IPS DF 4.7 (cell line): ENCODE measurements at regions not wholly inside any gene's neighbourhood (a gene's known extent, or its start where the extent isn't known, plus 50 kb on each side); places are given as distances from the start of the nearest gene placed in this dataset.
"Not testable (repeated sequence)": the region's sequence is repeated elsewhere in the genome, so short reads cannot be mapped to it uniquely, and the experiment has no call there.

Source experiments
- DNase-seq: peaks from one replicate; pipeline ENCODE4 v3.0.0-alpha.2; 2013; ENCODE audit warnings: low spot score; ENCODE audit errors: extremely low read depth

DNA sequence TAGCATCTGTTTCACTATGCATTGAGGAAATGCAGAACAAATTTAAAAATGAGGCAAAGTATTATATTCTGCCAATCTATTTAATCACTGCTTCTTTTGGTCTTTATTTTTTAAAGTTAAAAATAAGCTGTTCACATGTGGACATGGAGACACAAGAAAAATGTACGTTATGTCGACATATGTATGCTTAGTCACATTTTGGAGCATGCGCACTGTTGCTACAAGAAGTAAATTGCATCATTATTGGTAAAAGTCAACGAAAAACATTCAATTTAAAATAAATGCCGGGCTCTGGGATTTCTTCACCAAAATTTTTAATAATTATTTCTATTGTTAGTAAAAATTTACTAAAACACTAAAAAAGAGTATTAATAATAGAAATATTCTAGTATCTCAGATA lies 876.3 kb upstream of the CTNND2 start:
- no peak for DNase-seq

DNA sequence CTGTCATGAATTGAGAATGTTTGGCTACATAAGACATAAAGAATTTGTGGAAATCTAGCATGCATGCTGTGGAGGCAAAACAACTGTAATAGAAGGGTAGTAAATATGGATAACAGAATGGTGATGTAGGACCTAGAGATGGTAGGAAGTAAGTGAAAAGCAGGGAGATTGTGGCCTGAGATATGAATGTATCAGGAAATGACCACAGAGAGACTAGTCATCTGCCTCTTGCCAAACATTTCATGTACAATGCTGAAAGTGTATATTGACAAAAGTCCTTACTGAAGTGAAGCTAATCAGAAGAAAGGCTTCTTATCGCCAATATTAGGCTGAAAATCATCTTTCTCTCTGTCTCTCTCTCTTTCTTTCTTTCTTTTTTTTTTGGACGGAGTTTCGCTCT lies 873.1 kb upstream of the CTNND2 start:
- DNase-seq = no peak

DNA sequence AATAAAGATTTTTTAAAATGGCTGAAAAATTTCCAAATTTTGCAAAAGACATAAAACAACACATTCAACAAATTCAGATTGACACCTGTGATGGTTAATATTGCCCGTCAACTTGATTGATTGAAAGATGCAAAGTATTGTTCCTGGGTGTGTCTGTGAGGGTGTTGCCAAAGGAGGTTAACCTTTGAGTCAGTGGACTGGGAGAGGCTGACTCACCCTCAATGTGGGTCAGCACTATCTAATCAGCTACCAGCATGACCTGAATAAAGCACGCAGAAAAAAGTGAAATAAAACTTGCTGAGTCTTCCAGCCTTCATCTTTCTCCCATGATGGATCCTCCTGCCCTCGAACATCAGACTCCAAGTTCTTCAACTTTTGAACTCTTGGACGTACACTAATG lies 868.0 kb upstream of the CTNND2 start:
- no peak for DNase-seq

DNA sequence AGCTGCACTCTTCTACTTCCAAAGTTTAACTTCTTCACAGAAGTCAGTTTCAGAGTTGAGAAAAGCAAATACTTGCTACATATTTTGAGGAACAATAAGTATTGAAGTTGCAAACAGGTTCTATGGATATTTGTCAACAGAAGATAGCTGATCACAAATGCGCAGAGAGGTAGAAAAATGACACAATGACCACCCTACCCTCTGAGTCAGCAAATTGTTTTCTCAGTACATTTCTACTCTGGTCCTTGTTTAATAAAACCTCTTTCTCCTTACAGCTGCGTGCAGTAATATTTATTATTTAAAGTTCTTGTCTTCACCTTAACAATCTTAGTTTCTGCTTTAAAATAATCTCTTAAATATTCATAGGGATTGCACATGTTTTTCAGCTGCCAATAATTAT lies 855.1 kb upstream of the CTNND2 start:
- no peak for DNase-seq

DNA sequence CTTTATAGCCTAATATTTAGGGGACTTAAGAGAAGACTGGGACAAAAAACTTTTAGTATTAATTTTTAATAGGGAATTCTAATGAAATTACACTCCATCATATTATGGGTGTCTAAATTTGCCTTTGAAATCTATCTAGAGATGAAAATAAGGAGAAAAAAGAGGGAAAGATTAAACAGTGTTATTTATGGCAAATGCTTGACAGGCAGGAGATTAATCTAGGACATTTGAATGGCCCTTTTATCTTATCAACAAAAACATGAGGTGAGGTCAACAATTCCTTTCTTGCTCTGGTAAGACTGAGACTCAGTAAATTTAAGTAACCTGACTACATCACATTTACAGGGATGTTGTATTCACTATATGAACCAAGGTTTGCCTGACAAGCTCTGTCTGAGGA lies 852.8 kb upstream of the CTNND2 start:
- no peak for DNase-seq

DNA sequence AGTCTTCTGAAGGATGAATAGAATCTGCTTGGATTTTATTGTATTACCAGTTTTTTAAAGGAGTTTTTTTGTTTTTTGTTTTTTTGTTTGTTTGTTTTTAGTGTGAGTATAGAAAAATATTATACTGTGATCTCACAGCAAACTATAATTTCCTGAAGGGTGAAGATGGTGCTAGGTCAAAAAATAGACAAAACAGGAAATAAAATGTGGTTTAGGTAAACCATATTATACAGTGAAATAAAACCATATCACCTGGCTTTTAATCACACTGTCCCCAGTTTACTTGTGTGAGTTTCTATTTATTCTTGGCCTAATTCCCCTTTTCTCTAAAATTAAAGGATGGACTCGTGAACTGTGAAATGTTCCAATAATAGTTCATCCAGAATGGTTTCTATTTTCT lies 841.3 kb upstream of the CTNND2 start:
- no peak for DNase-seq

DNA sequence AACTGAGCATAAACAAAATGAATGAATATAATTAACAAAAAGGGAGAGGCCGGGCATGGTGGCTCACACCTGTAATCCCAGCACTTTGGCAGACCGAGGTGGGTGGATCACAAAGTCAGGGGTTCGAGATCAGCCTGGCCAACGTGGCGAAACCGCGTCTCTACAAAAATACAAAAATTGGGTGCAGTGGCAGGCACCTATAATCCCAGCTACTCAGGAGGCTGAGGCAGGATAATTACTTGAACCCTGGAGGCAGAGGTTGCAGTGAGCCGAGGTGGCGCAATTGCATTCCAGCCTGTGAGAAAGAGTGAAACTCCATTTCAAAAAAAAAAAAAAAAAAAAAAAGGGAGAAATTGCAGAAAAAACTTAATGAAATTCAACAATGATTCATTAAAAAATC lies 839.3 kb upstream of the CTNND2 start:
- no peak for DNase-seq

DNA sequence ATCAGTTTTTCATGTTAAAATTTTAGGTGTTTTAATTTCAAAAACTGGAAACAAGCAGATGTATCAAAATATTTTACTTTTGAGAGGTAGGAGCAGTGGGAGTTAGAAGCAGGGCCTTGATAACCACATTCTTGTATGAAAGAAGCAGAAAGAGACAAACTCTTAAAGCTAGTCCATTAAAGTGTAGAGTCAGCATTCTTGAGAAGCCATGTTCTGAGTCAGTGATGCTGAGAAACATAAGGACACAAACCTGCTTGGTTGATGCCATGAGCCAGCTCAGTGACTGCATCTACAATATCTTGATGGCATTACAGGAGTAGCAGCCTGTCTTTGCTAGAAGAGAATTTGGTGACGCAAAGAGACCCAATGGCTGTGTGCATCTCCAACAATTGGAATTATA lies 826.1 kb upstream of the CTNND2 start:
- no peak for DNase-seq

DNA sequence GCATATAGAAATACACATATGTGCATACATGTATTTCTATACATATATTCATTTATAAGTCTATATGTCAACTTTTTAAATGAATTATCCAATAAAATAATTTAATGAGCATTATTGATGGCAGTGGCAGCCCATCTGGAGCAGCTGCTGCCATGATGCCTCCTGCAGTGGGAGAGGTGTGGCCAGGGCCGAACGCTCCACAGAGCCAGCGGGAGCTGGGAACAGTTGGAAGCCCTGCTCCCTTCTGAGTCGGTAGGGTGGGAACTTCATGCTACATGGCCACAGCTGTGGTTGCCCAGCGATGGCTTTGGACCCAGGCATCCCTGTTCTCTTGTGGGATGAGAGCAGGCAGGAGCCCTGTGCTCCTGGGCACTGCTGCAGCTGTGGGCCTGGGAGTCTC lies 812.4 kb upstream of the CTNND2 start:
- no peak for DNase-seq

DNA sequence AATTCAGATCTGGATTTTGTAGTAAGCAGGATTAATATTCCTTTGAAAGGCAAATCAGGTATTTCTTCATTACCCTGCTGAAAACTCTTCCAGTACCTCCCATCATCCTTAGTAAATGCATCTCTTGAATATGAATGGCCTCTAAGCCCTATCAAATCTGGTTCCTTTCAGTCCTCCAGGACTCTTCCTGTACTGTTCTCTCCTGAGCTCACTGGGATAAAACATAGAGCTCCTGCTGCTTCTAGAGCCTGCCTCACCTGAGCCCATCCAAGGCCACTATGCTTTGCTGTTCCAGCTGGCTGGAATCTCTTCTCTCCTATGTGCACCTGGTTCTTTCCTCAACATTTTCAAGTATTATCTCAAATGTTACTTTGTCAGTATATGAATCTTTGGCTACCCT lies 803.3 kb upstream of the CTNND2 start:
- no peak for DNase-seq

DNA sequence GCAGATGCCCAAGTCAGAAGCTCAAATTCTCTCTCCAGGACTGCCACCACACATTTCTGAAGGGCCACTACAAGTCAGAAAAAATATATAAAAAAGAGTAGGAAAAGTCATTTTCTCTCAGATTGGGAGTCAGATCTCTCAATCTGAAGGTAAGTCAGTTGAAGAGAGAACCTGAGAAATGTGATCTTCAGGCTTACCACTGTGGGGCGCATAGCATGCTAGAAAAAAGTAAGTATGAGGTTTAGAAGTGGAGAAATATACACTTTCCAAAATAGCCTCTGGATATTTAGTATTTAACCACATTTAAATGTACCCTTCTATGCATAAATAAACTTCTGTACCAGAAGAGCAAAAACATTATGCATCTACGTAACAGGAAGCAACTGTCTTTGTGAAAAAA lies 800.7 kb upstream of the CTNND2 start:
- no peak for DNase-seq

DNA sequence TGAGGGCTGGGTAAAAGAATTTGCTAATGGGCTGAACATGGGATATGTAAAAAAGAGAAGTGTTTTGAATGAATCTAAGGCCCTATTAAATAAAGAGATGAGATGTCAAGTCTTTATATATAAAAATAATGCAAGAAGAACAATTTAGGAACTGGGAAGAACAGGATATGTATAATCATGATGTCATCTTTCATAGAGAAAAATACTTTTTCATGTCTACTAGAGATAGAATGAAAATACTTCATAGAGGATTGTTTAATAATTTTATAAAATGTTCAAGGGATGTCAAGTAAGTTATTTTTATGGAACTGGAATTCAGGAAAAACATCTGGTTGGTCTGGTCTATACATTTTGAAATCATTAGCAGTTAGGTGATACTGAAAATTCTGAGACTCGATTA lies 799.0 kb upstream of the CTNND2 start:
- no peak for DNase-seq

DNA sequence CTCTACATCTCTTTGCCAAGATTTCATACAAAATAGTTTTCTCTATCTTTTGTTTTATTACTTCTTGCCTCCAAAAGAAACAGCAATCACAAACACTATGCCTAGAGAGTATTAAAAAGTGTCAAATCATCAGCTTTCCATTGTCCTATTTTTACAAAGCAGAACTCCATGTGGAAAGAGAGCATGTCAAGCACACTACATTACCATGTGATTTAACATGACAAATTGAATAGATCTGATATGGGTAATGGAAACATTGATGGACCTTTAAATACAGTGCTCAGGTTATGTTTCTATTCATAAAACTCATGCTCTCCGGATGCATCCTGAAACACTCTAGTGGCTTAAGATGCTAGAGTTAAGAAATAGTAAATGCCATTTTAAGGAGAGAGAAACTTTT lies 791.4 kb upstream of the CTNND2 start:
- DNase-seq = no peak

DNA sequence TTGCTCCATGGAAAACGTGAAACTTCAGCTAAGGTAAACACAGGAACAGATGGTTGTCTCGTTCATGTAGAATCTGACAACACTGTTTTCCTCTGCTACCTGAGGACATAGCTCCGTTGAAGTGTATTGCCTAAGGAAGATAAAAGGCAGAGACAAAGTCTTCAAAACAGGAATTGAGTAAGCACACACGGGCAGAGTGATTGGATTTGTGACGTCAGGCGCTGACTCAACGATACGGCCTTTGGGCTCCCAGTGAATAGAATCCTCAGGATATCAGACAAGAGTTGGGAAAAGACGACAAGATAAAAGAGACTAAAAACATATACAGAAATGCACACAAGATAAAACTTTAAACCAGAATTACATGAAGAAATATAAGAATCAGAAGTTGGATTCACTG lies 787.1 kb upstream of the CTNND2 start:
- DNase-seq = no peak

DNA sequence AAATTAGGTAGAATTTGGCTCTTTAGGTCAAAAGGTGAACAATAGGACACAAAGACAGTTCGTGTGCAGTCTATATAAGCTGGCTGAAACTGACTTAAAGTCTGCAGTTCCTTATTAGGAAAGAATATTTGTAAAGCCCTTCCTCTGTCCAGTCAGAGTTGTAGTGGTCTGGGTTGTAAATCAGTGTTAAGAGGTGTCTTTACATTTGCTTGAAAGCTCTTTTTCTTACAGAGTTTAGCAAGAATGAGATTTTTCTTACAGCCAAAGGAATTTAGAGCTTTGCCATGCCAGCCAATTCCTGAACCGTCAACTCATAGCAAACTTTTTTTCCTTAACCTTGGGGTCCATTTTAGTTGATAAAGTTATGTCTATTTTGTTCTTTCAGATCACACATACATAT lies 786.1 kb upstream of the CTNND2 start:
- no peak for DNase-seq

DNA sequence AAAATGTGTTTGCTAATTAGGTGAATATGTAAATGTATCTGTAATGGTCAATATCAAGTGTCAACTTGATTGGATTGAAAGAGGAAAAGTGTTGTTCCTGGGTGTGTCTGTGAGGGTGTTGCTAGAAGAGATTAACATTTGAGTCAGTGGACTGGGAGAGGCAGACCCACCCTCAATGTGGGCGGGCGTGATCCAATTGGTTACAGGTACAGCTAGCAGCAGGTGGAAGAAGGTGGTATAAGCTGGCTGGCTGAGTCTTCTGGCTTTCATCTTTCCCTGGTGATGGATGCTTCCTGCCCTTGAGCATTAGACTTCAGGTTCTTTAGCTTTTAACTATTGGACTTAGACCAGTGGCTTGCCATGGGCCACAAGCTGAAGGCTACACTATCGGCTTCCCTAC lies 779.0 kb upstream of the CTNND2 start:
- no peak for DNase-seq

DNA sequence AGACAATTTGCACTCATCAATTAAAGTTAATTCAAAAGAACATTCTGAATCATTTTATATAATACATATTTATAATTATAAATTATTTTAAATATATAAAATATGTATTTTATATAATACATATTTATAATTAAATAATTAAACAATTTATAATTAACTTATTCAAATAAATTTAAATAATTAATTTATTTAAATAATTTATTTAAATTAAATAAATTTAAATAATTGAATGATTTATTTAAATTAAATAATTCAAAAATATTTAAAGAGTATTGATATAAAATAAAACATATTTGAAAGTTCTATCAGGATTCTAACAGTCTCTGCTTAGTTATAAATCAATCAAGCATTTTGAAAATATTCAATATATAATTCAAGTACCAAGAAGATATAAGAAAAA lies 775.5 kb upstream of the CTNND2 start:
- DNase-seq = no peak

DNA sequence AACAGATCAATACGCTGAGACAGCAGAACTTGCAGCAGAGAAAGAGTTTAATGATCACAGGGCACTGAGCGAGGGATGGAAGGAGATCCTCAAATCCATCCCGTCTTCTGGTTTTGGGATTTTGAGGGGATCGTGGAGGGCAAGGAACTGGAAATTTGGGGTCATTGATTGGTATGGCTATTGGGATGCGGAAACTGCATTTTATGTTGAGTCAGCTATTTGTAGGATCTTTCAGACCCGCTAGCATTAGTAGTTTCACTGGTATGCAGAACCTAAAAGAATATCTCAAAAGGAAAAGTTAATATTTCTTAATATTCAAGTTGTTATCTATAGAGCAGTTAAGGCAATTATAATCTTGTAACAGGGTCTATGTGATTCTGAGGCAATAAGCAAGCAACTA lies 771.7 kb upstream of the CTNND2 start:
- DNase-seq = no peak

DNA sequence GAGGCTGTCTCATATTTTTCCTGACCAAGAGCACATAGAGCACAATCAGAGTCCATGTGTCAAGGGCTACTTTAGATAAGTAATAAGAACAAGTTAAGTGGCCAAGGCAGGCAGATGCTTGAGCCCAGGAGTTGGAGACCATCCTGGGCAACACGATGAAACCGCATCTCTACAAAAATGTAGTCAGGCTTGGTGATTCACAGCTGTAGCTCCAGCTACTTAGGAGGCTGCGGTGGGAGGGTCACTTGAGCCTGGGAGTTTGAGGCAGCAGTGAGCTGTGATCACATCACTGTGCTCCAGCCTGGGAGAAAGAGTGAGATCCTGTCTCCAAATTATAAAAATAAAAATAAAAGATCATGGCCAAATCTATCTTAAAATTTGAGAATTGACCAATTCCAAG lies 767.9 kb upstream of the CTNND2 start:
- DNase-seq = no peak

DNA sequence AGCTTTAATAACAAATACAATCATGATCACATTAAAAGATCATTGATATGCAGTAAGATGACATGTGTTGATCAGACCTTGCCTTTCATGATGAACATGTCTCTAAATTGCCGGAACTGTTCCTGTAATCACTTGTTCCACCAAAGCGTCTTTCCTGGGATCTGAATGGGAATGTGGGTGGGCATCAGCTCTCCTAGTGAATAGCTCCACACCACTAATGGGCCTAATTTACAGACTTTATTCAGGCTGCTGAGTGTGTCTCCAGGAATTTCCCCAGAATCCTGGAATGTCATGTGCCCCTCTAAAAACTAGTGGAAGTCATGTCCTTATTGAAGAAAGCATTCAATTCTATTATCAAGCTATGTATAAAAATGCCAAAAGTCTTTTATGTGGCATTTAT lies 765.1 kb upstream of the CTNND2 start:
- DNase-seq = no peak

DNA sequence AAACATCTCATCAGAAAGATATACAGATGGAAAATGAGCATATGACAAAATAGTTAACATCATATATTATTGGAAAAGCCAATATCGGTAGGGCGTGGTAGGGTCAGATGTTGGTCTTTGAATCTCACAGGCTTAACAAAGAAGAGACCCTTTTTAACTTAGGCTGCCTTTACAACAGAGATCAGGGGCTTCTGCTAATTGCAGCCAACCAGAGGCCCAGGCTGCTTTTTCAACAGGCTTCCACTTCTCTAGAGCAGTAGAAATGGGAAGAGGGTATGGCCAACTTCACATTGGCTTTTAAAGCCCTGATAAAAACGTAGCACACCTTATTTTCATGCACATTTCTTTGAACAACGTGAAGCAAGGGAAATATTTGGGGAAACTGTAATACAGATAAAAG lies 764.3 kb upstream of the CTNND2 start:
- no peak for DNase-seq

DNA sequence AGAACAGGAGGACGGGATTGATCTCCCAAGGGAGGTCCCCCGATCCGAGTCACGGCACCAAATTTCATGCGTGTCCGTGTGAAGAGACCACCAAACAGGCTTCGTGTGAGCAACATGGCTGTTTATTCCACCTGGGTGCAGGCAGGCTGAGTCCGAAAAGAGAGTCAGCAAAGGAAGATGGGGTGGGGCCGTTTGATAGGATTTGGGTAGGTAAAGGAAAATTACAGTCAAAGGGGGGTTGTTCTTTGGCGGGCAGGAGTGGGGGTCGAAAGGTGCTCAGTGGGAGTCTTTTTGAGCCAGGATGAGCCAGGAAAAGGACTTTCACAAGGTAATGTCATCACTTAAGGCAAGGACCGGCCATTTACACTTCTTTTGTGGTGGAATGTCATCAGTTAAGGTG lies 763.6 kb upstream of the CTNND2 start:
- DNase-seq = not testable (repeated sequence)

DNA sequence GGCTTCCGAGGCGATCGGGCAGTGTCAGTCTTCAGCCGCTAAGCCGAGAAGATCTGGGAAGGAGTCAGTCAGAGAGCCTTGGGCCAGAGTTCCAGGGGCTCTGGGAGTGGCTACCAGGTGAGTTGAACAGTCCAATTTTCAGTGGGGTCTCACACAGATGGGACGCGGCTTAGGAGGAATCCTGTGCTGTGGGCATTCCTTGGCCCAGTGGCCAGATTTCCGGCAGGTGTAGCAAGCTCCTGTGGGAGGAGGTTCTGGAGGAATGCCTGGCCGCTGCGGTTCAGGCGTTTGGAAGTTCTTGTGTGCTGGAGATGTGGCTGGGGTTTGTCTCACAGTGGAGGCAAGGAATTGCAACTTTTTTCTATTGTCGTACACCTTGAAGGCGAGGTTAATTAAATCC lies 761.5 kb upstream of the CTNND2 start:
- not testable (repeated sequence) for DNase-seq

DNA sequence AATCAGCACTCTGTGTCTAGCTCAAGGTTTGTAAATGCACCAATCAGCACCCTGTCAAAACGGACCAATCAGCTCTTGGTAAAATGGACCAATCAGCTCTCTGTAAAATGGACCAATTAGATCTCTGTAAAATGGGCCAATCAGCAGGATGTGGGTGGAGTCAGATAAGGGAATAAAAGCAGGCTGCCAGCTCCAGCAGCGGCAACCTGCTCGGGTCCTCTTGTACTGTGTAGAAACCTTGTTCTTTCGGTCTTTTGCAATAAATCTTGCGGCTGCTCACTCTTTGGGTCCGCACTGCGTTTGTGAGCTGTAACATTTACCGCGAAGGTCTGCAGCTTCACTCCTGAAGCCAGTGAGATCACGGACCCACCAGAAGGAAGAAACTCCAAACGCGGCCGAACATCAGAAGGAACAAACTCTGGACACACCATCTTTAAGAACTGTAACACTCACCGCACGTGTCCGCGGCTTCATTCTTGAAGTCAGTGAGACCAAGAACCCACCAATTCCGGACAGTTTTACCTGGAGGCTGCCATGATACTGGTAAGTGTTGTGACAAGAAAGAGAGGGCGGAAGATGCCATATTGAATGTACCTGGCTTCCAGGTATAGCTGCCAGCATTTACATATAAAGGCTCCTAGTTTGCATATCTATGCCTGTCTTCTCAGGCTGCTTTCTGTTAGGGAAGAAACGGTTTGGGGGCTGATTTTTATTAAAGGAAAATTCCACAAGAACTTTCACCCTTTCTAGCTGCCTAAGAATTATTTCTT lies 758.5 kb upstream of the CTNND2 start:
- no peak for DNase-seq
